Amniotic stem cell (primary cell): ENCODE measurements at regions not wholly inside any gene's neighbourhood (a gene's known extent, or its start where the extent isn't known, plus 50 kb on each side); places are given as distances from the start of the nearest gene placed in this dataset.

Experiments
- DNase-seq: peaks from one replicate; lab custom pipeline; 2025; lab: John Stamatoyannopoulos, UW

DNA sequence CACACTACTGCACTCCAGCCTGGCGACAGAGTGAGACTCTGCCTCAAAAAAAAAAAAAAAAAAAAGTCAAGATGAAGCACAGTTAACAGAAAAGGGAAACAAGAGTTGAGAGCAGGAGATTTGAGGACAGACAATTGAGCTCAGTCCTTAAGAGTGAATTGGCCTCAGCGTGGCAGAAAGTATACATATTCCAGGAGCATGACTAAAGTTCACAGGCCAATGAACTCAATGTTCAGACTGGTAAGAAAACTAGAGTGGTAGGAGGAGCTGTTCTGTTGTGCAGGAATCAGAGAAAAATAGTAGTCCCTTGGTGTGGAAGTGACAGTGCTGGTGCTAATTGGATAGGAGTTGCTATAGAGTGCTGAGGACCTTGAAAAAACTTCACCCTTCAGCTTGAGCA is 60.0 kb downstream of the NRN1 start:
- no peak for DNase-seq

DNA sequence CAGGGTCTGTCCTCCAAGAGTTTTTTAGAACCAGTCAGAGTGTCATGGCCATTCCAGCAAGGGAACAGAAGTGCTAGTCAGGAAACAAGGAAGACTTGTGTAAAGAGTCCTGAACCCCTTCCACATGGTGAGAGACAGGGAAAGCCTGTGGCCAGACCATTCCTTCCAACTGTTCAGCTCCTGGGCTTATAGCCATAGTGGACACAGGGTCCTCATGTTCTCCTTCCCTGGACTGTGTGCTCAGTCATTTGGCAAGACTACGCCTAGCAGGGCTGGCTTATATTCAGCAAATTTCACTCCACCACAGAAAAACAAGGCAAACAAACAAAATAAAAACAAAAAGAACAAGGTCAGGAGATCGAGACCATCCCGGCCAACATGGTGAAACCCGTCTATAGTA is 60.5 kb downstream of the NRN1 start:
- DNase-seq, result no peak

DNA sequence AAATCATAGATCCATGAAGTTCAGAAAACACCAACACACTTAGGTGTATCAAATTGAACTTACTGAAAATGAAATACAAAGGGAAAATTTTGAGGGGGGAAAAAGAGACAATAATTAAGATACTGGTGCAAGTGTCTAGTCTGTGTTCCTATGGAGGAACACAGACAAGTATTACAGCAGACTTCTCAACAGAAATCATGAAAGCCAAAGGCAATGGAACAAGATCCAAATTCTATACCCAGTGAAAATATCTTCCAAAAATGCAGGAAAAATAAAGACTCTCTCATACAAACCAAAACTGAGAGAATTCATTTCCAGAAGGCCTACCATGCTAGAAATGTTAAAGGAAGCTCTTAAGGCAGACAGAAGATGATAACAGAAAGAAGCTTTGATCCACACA is 63.1 kb downstream of the NRN1 start:
- DNase-seq, result no peak

DNA sequence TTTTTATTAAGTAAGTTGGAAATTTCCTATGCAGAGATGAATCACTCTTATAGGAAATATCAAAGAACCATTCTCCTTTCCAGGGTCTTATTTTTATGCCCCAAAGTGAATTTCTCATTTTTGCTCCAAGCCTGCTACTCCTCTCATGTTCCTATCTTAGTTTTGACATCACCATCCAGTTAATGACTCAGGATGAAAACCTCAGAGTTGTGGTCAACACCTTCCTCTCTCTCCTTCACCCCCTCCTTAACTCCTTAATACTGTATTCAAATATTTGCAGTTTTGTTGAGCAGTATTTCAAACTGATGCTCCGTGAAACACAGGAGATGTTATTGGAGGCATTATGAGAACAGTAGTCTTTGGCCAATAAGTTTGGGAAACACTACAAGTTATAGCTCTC is 64.1 kb downstream of the NRN1 start:
- no peak for DNase-seq

- DNase-seq, result no peak
Observed at GRCh38 chr6:5941188-5941587, 65.5 kb downstream of the NRN1 start.

- DNase-seq, result no peak
Observed at GRCh38 chr6:5938934-5939333, 67.8 kb downstream of the NRN1 start.

- no peak for DNase-seq
Observed at GRCh38 chr6:5937936-5938706, 68.6 kb downstream of the NRN1 start.

DNA sequence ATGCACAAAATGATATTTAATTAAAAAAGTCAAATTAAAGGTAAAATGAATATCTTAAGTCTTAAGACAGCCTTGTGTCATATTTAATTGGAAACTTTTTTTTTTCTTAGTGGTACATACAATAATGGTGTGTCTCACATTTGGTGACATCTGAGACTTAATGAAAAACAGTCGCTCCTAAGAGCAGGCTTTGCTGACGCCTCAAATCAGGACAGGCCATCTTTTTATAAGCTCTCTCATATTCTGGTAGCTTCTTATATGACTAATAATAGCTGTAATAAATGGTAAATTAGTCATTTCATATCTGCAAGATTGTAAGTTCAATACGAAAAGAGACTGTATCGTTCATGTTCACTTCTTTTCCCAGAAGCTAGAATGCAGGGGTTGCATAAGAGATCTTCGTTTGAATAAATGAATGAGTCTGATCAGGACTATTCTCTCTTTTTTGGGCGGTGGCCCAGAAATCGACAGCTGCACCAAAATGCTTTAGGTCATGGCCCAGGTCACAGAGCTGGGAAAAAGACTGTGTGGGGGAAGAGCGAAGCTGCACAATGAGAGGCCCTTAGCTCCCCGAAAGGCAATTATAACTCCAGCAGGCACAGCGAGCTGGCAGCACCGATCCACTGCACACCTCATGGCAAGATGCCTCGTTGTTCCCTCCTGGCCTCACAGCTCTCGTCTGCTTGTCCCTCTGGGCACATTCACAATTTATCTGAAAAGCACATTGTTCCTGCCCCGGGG is 69.4 kb downstream of the NRN1 start:
- DNase-seq, result no peak

DNA sequence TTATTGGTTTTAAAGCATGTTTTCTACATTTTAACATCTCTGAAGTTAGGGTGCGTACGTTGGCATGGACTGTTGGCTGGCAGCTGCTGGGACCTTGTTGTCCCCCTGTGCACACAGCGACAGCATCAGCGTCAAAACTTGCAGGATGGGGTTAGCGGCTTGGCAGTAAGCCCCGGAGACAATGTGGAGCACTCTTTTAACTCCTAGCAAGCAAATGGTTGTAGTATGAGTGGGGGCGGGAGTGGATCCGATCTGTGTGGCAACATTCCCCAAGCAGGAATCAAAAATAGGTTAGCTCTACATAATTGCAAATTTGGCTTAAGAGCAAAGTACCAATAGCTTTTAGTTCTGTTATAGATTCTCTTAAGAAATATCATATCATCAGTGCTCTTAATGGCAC is 70.1 kb downstream of the NRN1 start:
- DNase-seq, result no peak

- no peak for DNase-seq
Observed at GRCh38 chr6:5936140-5936539, 70.6 kb downstream of the NRN1 start.

DNA sequence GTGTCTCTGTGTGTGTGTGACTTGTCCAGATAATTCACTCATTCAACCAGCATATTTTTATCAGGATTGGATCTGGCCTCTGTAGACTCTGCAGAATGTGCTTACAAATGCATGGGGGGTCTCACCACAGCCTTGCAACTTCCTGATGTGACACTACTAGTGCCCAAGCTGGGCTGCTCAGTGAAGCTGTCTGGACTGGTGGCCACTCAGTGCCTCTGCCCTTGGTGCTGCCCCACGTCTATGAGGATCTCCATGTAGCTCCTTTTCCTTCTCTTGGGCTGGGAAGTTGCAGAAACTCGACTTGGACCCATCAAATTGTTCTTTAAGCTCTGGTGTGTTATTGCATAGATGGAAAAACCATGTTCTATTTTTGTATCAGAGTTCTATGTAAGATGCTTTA is 75.8 kb downstream of the NRN1 start:
- DNase-seq, result no peak

DNA sequence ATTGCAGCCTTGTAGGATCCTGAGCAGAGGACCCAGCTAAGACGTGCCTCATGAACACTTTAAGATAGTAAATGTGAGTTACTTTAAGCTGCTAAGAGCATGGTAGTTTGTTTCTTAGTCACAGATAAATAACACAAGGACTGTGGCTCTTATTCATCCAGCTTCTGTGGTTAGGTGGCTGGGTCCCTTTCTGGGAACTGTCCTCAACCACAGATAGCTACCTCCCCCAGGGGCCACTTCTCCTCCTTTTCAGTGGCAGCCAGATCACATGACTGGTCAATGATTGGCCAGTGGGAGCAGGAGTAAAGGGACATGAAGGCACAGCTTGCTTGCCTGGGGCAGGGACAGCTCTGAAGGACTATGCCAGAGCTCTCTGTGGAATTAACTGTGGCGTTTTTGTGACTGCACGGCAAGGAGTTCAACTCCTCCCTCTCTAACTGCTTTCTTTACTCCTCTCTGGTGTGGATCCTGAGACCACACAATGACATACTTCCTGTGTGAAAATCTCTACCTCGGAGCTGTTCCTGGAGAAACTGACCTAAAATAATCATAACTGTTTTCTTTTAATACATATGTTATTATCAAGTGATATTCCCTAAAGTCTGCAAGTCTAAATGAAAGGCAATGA is 76.5 kb downstream of the NRN1 start:
- no peak for DNase-seq

DNA sequence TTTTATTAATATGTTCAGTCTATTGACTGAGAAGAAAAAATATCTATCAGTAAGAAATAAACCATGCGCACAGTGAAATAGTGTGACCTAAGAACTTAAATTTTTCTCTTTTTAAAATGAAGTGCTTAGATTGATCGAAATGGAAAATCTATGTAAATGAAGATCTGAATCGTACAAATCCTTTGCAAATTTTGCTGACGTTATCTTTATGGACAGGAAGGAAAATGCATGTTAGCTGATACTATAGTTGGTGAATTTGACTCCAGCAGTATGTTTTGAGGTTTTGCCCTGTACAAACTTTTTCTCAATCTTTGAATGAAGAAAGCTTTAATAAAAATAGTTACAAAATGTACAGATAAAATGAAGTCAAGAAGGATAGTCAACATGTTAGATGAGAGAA is 82.9 kb downstream of the NRN1 start:
- no peak for DNase-seq

DNA sequence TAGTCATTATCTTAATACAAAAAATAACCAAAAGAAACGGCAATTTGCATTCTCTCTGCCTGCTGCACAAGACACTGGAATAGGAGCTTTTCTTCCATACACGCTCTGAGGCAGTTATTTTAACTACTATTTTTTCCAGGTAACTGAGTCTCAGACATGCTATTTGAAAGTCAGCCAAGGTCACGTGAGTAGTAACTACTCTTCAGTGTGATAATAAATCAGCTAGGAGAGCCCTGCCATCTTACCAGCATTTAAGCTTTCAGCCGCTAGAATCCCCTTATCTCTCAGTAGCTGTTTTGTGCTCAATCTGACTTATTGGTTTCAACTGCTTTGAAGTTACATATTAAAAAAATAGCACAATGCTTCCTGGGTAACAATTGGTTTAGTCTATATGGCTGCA is 84.5 kb downstream of the NRN1 start:
- no peak for DNase-seq

GRCh38 chr6:5909721-5910120 is 97.0 kb downstream of the NRN1 start:
- DNase-seq, result no peak

GRCh38 chr6:5906842-5907241 is 99.9 kb downstream of the NRN1 start:
- no peak for DNase-seq

GRCh38 chr6:5906340-5906670 is 100.4 kb downstream of the NRN1 start:
- DNase-seq, result no peak

GRCh38 chr6:5905431-5906339 is 101.0 kb downstream of the NRN1 start:
- DNase-seq, result peak; percentile 2

GRCh38 chr6:5904532-5904931 is 102.2 kb downstream of the NRN1 start:
- no peak for DNase-seq

DNA sequence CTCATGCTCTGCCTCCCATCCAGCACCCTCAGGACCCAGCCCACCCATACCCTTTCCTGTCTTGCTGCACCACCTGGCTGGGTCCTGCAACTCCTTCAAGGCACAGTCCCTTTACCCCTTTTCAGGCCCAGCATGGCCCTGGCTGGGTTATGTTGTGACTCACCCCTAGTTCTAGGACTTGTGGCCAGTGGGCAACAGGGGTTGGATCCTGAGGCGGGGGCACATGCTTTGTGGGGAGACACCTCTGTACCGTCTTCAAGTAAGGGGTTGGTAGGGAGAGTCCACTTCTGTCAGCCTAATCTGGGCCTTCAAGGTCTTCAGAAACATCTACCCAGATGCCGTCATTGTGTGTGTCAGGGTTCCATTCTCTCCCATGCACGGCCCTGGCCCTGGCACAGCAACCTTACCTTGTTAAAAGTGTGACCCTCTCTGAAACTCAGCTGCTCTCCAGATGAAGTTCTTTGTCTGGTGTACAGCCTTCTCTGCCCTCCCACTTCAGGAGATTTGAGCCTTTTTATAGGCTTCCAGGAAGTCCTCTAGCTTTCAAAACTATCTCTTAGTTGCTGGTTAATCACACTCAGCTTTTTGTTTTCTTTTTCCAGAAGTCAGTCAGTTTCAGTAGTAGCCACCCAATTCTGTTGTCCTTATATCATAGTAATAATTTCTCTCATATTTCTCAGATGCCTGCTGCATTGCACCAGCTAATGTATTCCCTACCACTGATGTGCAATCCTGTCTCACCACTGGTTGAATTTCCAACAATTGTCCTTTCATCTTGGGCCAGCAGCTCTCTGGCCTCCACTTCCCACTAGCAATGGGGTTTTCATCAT is 107.3 kb downstream of the NRN1 start:
- DNase-seq, result no peak

DNA sequence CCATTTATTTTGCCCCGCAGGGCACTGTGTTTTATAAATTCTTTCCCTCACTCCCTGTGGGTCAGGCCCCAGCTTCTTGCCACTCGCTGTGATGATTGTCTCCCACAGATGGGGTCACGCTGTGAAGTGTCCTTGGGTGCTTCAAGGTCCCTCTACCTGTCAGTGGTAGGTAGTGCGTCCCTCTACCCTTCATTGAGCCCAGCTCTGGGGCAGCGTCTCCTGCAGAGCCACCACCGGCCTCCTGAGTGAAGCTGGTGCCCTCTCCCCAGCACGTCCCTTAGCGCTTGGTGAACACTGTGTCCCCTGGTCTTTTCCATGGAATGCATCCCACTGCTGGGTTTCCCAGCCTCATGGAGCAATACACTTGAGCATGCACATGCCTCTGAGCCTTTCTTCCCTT is 108.2 kb downstream of the NRN1 start:
- DNase-seq, result no peak
